Astrocyte (in vitro differentiated cells and primary cell): ENCODE measurements at regions not wholly inside any gene's neighbourhood (a gene's known extent, or its start where the extent isn't known, plus 50 kb on each side); places are given as distances from the start of the nearest gene placed in this dataset.

ENCODE experiments used
- DNase-seq: peaks from one replicate; pipeline ENCODE4 v3.0.0-alpha.2; 2010; ENCODE audit warnings: low read depth
- FAIRE-seq: peaks from 2 replicates; lab custom pipeline; 2011; peaks lifted over from hg19 to GRCh38; lab: Jason Lieb, UNC
- H2AFZ ChIP-seq: 2 replicates; pipeline ENCODE4 v1.6.0; 2012; ENCODE audit warnings: low read depth, low read length, inconsistent platforms
- H3K27ac ChIP-seq: 2 replicates; pipeline ENCODE4 v1.5.1; 2011; ENCODE audit warnings: low read depth, low read length, inconsistent platforms
- H3K27me3 ChIP-seq: 2 replicates; pipeline ENCODE4 v1.6.0; 2011; ENCODE audit warnings: low read length, inconsistent platforms; ENCODE audit not compliant: insufficient read depth
- H3K36me3 ChIP-seq: 2 replicates; pipeline ENCODE4 v1.5.1; 2011; ENCODE audit warnings: low read length, inconsistent platforms; ENCODE audit not compliant: insufficient read depth
- H3K4me1 ChIP-seq: 2 replicates; pipeline ENCODE4 v1.5.1; 2011; ENCODE audit warnings: low read length, inconsistent platforms; ENCODE audit not compliant: insufficient read depth
- H3K4me2 ChIP-seq: 2 replicates; pipeline ENCODE4 v1.6.0; 2012; ENCODE audit warnings: low read length, inconsistent platforms
- H3K4me3 ChIP-seq: 2 replicates; pipeline ENCODE4 v1.5.1; 2011; ENCODE audit warnings: low read depth, mild to moderate bottlenecking, low read length, inconsistent platforms; ENCODE audit not compliant: insufficient read depth
- H3K79me2 ChIP-seq: 2 replicates; pipeline ENCODE4 v1.6.0; 2012; ENCODE audit warnings: mild to moderate bottlenecking, low read length, inconsistent platforms; ENCODE audit not compliant: insufficient read depth
- H3K9ac ChIP-seq: 2 replicates; pipeline ENCODE4 v1.6.0; 2012; ENCODE audit warnings: mild to moderate bottlenecking, low read length, inconsistent platforms
- H3K9me3 ChIP-seq: 2 replicates; pipeline ENCODE4 v1.5.1; 2012; ENCODE audit warnings: low read depth, mild to moderate bottlenecking, low read length, inconsistent platforms; ENCODE audit not compliant: insufficient read depth
- H4K20me1 ChIP-seq: 2 replicates; pipeline ENCODE4 v1.6.0; 2012; ENCODE audit warnings: low read length, inconsistent platforms; ENCODE audit not compliant: insufficient read depth
- H3K27ac Mint-ChIP-seq: one replicate; pipeline ENCODE4 v1.8.0; 2021; ENCODE audit warnings: mild to moderate bottlenecking, mixed read lengths; ENCODE audit not compliant: unreplicated experiment
- H3K27me3 Mint-ChIP-seq: one replicate; pipeline ENCODE4 v1.8.0; 2021; ENCODE audit warnings: low read depth, mixed read lengths; ENCODE audit not compliant: unreplicated experiment
- H3K36me3 Mint-ChIP-seq: one replicate; pipeline ENCODE4 v1.8.0; 2021; ENCODE audit warnings: low read depth, mixed read lengths; ENCODE audit not compliant: unreplicated experiment
- H3K4me1 Mint-ChIP-seq: one replicate; pipeline ENCODE4 v1.8.0; 2021; ENCODE audit warnings: low read depth, mixed read lengths; ENCODE audit not compliant: unreplicated experiment
- H3K4me3 Mint-ChIP-seq: one replicate; pipeline ENCODE4 v1.8.0; 2021; ENCODE audit warnings: mild to moderate bottlenecking, moderate library complexity, mixed read lengths; ENCODE audit not compliant: unreplicated experiment
- H3K9me3 Mint-ChIP-seq: one replicate; pipeline ENCODE4 v1.8.0; 2021; ENCODE audit warnings: mild to moderate bottlenecking, mixed read lengths; ENCODE audit not compliant: unreplicated experiment
- EZH2 ChIP-seq: IDR thresholded peaks from 2 replicates; pipeline ENCODE4 v1.6.1; 2012; ENCODE audit warnings: mild to moderate bottlenecking, low read length, inconsistent platforms; ENCODE audit not compliant: insufficient read depth
- TF ChIP-seq, protein P1 (sequence below): IDR thresholded peaks from 2 replicates; pipeline ENCODE4 v1.5.1; 2011; ENCODE audit warnings: low read depth, mild to moderate bottlenecking, inconsistent platforms, low read length, moderate library complexity; ENCODE audit not compliant: insufficient read depth

DNA sequence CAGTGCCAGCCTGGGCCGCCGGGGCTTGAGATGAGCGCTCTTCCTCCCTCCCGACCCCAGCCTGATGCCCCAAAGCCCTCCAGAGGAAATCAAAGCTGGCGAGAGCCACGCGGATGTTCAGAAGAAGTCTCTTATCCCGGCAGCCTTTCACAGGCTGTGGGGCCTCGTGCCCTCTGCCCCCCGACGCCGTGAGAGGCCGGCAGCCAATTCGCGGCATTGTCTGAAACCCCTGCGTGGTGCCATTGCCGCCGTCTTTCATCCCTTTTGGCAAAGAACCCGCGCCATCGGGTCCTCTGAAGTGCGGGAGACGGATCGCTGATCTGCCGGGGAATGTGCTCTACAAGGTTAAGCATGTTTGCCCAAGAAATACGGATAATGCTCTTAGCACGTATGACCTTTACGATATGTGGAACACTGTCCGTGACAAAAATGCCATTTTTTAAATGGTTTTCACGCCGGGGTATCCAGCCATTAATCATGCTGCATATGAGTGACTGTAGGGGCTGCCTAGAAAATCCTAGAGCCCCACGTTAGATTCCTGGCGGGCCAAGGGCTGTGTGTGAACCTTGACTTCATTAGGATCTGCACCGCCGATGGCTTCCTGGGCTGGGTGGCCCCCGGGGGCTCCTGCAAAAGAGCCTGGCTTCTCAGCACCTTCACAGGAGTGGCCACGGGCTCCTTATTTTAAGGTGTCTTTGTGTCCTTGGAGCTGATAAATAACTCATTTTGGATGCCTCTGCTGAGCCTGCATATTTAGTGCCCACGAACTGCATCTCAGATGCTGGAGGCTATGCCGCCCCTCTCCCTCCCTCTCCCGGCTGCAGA, 165.1 kb upstream of the TNRC6C start:
- no peak overlapping the region for H3K27ac ChIP-seq
- peaks cover 55% of the 10 kb centered on the region for H3K27me3 Mint-ChIP-seq
- H3K9ac ChIP-seq, result no peak overlapping the region
- H3K27ac Mint-ChIP-seq, result no peak overlapping the region
- peaks cover 3% of the 10 kb centered on the region for H3K4me1 Mint-ChIP-seq
- peaks cover 3% of the 10 kb centered on the region for H3K4me1 ChIP-seq
- no peak overlapping the region for H2AFZ ChIP-seq
- FAIRE-seq (no peak), DNase-seq (no peak)
- TF ChIP-seq, protein P1, sequence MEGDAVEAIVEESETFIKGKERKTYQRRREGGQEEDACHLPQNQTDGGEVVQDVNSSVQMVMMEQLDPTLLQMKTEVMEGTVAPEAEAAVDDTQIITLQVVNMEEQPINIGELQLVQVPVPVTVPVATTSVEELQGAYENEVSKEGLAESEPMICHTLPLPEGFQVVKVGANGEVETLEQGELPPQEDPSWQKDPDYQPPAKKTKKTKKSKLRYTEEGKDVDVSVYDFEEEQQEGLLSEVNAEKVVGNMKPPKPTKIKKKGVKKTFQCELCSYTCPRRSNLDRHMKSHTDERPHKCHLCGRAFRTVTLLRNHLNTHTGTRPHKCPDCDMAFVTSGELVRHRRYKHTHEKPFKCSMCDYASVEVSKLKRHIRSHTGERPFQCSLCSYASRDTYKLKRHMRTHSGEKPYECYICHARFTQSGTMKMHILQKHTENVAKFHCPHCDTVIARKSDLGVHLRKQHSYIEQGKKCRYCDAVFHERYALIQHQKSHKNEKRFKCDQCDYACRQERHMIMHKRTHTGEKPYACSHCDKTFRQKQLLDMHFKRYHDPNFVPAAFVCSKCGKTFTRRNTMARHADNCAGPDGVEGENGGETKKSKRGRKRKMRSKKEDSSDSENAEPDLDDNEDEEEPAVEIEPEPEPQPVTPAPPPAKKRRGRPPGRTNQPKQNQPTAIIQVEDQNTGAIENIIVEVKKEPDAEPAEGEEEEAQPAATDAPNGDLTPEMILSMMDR, result no peak
- TF ChIP-seq EZH2, result peak; percentile 66
- no peak overlapping the region for H3K4me3 Mint-ChIP-seq
- H3K9me3 ChIP-seq, result no peaks in the 10 kb centered on the region
- no peaks in the 10 kb centered on the region for H3K36me3 ChIP-seq
- H3K9me3 Mint-ChIP-seq, result no peaks in the 10 kb centered on the region
- no peak overlapping the region for H3K4me2 ChIP-seq
- no peaks in the 10 kb centered on the region for H3K36me3 Mint-ChIP-seq
- H3K4me3 ChIP-seq, result no peak overlapping the region
- no peaks in the 10 kb centered on the region for H3K79me2 ChIP-seq
- no peaks in the 10 kb centered on the region for H4K20me1 ChIP-seq
- H3K27me3 ChIP-seq, result peaks cover 27% of the 10 kb centered on the region

DNA sequence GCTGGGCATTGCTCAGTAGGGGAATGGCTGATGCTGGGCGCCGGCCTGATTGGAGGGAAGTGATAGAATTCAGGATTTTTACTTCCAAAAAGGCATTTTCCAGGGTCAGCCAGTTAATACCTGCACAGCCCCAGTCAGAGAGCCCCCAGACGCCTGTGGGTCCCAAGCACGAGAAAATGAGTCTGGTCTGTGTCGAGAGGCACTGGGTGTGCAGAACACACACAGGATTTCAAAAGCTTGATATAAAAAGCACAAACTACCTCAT, 164.6 kb upstream of the TNRC6C start:
- Mint-ChIP-seq H3K27me3 (peaks cover 58% of the 10 kb centered on the region), H3K36me3 (no peaks in the 10 kb centered on the region), H3K4me3 (no peak overlapping the region), H3K9me3 (no peaks in the 10 kb centered on the region), H3K27ac (no peak overlapping the region), H3K4me1 (peaks cover 3% of the 10 kb centered on the region)
- no peak overlapping the region for H3K4me3 ChIP-seq
- DNase-seq, result no peak
- H3K79me2 ChIP-seq, result no peaks in the 10 kb centered on the region
- peaks cover 3% of the 10 kb centered on the region for H3K4me1 ChIP-seq
- H3K4me2 ChIP-seq, result no peak overlapping the region
- H3K36me3 ChIP-seq, result no peaks in the 10 kb centered on the region
- H3K9ac ChIP-seq, result no peak overlapping the region
- no peak overlapping the region for H2AFZ ChIP-seq
- no peak overlapping the region for H3K27ac ChIP-seq
- TF ChIP-seq, protein P1, result no peak
- no peak for TF ChIP-seq EZH2
- no peak for FAIRE-seq
- peaks cover 27% of the 10 kb centered on the region for H3K27me3 ChIP-seq
- no peaks in the 10 kb centered on the region for H3K9me3 ChIP-seq
- H4K20me1 ChIP-seq, result no peaks in the 10 kb centered on the region

DNA sequence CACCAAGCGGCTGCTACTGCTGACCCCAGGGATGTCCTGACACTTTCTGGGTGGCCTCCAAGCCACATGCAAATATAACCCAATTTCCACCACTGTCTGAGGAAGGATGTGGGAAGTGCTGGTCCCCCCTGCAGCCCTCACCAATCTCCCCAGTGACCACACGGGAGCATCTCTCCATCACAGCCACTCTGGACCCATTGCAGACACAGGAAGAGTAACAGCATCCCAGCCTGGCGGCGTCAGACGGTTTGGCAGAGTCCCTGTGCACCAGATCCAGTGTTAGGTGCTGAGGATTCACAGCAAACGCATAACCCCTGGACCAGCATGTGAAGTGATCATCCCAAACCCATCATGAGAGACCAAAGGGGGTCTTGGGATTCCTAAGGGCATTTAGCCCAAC, 163.7 kb upstream of the TNRC6C start:
- Histone ChIP-seq H3K27ac (no peak overlapping the region), H2AFZ (no peak overlapping the region), H3K4me1 (peaks cover 3% of the 10 kb centered on the region), H3K9me3 (no peaks in the 10 kb centered on the region), H3K79me2 (no peaks in the 10 kb centered on the region), H3K36me3 (no peaks in the 10 kb centered on the region), H3K27me3 (peaks cover 25% of the 10 kb centered on the region), H4K20me1 (no peaks in the 10 kb centered on the region), H3K9ac (no peak overlapping the region), H3K4me2 (no peak overlapping the region), H3K4me3 (no peak overlapping the region)
- no peak overlapping the region for H3K27ac Mint-ChIP-seq
- H3K4me3 Mint-ChIP-seq, result no peak overlapping the region
- H3K9me3 Mint-ChIP-seq, result no peaks in the 10 kb centered on the region
- TF ChIP-seq, protein P1, result no peak
- TF ChIP-seq EZH2, result no peak
- FAIRE-seq (no peak), DNase-seq (no peak)
- peaks cover 3% of the 10 kb centered on the region for H3K4me1 Mint-ChIP-seq
- H3K27me3 Mint-ChIP-seq, result peaks cover 57% of the 10 kb centered on the region
- H3K36me3 Mint-ChIP-seq, result no peaks in the 10 kb centered on the region
